WTC11 (cell line): ENCODE measurements at regions not wholly inside any gene's neighbourhood (a gene's known extent, or its start where the extent isn't known, plus 50 kb on each side); places are given as distances from the start of the nearest gene placed in this dataset.

Source experiments
- ATAC-seq: fragments of 200-7000 bp; cut with Tn5 transposase; 2 replicates; pipeline ENCODE4 v1.10.0; 2021; ENCODE audit warnings: mild to moderate bottlenecking, moderate library complexity
- CTCF ChIA-PET: fragments of 300-600 bp; sonication (Branson Sonifier 250); formaldehyde crosslinking; loops from one replicate; lab custom pipeline; 2021; ENCODE audit warnings: antibody characterized with exemption; lab: Charles Lee
- POLR2A ChIA-PET: fragments of 350-600 bp; sonication (Branson Sonifier 250); formaldehyde crosslinking; loops from one replicate; lab custom pipeline; 2021; ENCODE audit warnings: antibody characterized with exemption; lab: Charles Lee
- DNase-seq: peaks from one replicate; pipeline ENCODE4 v3.0.0; 2021; ENCODE audit warnings: low spot score
- H3K27ac Mint-ChIP-seq: 2 replicates; pipeline ENCODE4 v1.8.0; 2021; ENCODE audit warnings: mixed read lengths
- H3K27me3 Mint-ChIP-seq: 2 replicates; pipeline ENCODE4 v1.8.0; 2021; ENCODE audit warnings: low read depth, mild to moderate bottlenecking, moderate library complexity, mixed read lengths
- H3K36me3 Mint-ChIP-seq: 2 replicates; pipeline ENCODE4 v1.8.0; 2021; ENCODE audit warnings: mixed read lengths
- H3K4me1 Mint-ChIP-seq: 2 replicates; pipeline ENCODE4 v1.8.0; 2022; ENCODE audit warnings: mixed read lengths
- H3K4me3 Mint-ChIP-seq: 2 replicates; pipeline ENCODE4 v1.8.0; 2021; ENCODE audit warnings: mild to moderate bottlenecking, moderate library complexity, mixed read lengths
- H3K9me3 Mint-ChIP-seq: 2 replicates; pipeline ENCODE4 v1.8.0; 2021; ENCODE audit warnings: mixed read lengths
- EMX1 ChIP-seq: fragments of 250-450 bp; sonication (Bioruptor Pico); IDR thresholded peaks from 2 replicates; pipeline ENCODE4 v1.8.0; 2021; ENCODE audit warnings: mild to moderate bottlenecking
- FOXP1 ChIP-seq: sonication (generic); formaldehyde crosslinking; IDR thresholded peaks from 2 replicates; pipeline ENCODE4 v1.8.0; 2022; ENCODE audit warnings: missing genetic modification reagents, mild to moderate bottlenecking, moderate library complexity, borderline replicate concordance
- GRHL2 ChIP-seq: fragments of 250-450 bp; sonication (Bioruptor Pico); IDR thresholded peaks from 2 replicates; pipeline ENCODE4 v1.8.0; 2022; ENCODE audit warnings: mild to moderate bottlenecking, moderate library complexity; ENCODE audit not compliant: insufficient replicate concordance, severe bottlenecking
- IRF2 ChIP-seq: sonication (generic); formaldehyde crosslinking; IDR thresholded peaks from 2 replicates; pipeline ENCODE4 v1.8.0; 2022; ENCODE audit warnings: low read depth, missing genetic modification reagents, borderline replicate concordance
- JAZF1 ChIP-seq: fragments of 250-450 bp; sonication (Bioruptor Pico); IDR thresholded peaks from 2 replicates; pipeline ENCODE4 v1.9.0; 2021; ENCODE audit warnings: moderate library complexity, mild to moderate bottlenecking, inconsistent platforms
- NR3C1 ChIP-seq: sonication (generic); formaldehyde crosslinking; conservative IDR thresholded peaks from 2 replicates; pipeline ENCODE4 v1.8.1; 2023; ENCODE audit warnings: low read depth, mild to moderate bottlenecking, missing genetic modification reagents
- OVOL2 ChIP-seq: fragments of 250-450 bp; sonication (Bioruptor Pico); IDR thresholded peaks from 2 replicates; pipeline ENCODE4 v1.9.0; 2021; ENCODE audit warnings: mild to moderate bottlenecking, borderline replicate concordance
- RORB ChIP-seq: fragments of 250-450 bp; sonication (Bioruptor Pico); IDR thresholded peaks from 2 replicates; pipeline ENCODE4 v1.9.0; 2021; ENCODE audit warnings: mild to moderate bottlenecking
- SOX15 ChIP-seq: fragments of 250-450 bp; sonication (Bioruptor Pico); IDR thresholded peaks from 2 replicates; pipeline ENCODE4 v1.9.0; 2021; ENCODE audit warnings: mild to moderate bottlenecking
- TCF7 ChIP-seq: sonication (generic); formaldehyde crosslinking; IDR thresholded peaks from 2 replicates; pipeline ENCODE4 v1.8.0; 2022; ENCODE audit warnings: mild to moderate bottlenecking, low read depth, missing genetic modification reagents, moderate library complexity
- TEAD1 ChIP-seq: sonication (generic); formaldehyde crosslinking; IDR thresholded peaks from 2 replicates; pipeline ENCODE4 v1.8.0; 2022; ENCODE audit warnings: mild to moderate bottlenecking, missing genetic modification reagents
- TF ChIP-seq, protein P1 (sequence below): fragments of 250-450 bp; sonication (Bioruptor Pico); IDR thresholded peaks from 2 replicates; pipeline ENCODE4 v1.9.0; 2021; ENCODE audit warnings: mild to moderate bottlenecking
- TF ChIP-seq, protein P2 (sequence below): sonication (generic); formaldehyde crosslinking; IDR thresholded peaks from 2 replicates; pipeline ENCODE4 v1.8.1; 2022; ENCODE audit warnings: mild to moderate bottlenecking, missing genetic modification reagents, moderate library complexity, borderline replicate concordance
- TF ChIP-seq, protein P3 (sequence below): sonication (generic); formaldehyde crosslinking; IDR thresholded peaks from 2 replicates; pipeline ENCODE4 v1.8.1; 2023; ENCODE audit warnings: mild to moderate bottlenecking, missing genetic modification reagents, borderline replicate concordance
- TF ChIP-seq, protein P4 (sequence below): sonication (generic); formaldehyde crosslinking; IDR thresholded peaks from 2 replicates; pipeline ENCODE4 v1.8.0; 2023; ENCODE audit warnings: missing genetic modification reagents

DNA sequence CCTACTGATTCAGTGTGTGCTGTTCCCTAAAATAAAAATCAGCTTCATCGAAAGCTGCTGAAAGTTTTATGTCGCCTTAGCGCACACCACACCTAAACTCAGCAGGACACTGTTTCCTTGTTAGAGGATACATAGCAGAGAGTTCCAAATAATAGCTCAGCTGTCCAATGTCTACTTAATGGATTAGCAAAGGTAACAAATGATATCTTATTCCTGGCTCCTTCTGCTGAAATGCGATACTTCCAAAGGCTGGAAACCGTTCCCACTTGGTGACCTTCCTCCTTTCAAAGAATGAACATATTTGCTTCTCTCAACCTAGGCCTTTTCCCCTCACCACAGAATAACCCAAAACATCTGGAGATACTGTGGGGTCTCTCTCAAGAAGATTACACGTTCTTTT is 189.5 kb upstream of the GMDS start (continued):
- TF ChIP-seq, protein P1, sequence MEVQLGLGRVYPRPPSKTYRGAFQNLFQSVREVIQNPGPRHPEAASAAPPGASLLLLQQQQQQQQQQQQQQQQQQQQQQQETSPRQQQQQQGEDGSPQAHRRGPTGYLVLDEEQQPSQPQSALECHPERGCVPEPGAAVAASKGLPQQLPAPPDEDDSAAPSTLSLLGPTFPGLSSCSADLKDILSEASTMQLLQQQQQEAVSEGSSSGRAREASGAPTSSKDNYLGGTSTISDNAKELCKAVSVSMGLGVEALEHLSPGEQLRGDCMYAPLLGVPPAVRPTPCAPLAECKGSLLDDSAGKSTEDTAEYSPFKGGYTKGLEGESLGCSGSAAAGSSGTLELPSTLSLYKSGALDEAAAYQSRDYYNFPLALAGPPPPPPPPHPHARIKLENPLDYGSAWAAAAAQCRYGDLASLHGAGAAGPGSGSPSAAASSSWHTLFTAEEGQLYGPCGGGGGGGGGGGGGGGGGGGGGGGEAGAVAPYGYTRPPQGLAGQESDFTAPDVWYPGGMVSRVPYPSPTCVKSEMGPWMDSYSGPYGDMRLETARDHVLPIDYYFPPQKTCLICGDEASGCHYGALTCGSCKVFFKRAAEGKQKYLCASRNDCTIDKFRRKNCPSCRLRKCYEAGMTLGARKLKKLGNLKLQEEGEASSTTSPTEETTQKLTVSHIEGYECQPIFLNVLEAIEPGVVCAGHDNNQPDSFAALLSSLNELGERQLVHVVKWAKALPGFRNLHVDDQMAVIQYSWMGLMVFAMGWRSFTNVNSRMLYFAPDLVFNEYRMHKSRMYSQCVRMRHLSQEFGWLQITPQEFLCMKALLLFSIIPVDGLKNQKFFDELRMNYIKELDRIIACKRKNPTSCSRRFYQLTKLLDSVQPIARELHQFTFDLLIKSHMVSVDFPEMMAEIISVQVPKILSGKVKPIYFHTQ = no peak
- no peak for TF ChIP-seq JAZF1 (CRISPR knock-in tag)
- TF ChIP-seq, protein P2, sequence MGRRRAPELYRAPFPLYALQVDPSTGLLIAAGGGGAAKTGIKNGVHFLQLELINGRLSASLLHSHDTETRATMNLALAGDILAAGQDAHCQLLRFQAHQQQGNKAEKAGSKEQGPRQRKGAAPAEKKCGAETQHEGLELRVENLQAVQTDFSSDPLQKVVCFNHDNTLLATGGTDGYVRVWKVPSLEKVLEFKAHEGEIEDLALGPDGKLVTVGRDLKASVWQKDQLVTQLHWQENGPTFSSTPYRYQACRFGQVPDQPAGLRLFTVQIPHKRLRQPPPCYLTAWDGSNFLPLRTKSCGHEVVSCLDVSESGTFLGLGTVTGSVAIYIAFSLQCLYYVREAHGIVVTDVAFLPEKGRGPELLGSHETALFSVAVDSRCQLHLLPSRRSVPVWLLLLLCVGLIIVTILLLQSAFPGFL (CRISPR knock-in tag) = no peak
- TF ChIP-seq GRHL2 (CRISPR knock-in tag) = no peak
- TF ChIP-seq OVOL2 (CRISPR knock-in tag) = no peak
- TF ChIP-seq EMX1 (CRISPR knock-in tag) = no peak
- no peak for TF ChIP-seq FOXP1 (CRISPR knock-in tag)

DNA sequence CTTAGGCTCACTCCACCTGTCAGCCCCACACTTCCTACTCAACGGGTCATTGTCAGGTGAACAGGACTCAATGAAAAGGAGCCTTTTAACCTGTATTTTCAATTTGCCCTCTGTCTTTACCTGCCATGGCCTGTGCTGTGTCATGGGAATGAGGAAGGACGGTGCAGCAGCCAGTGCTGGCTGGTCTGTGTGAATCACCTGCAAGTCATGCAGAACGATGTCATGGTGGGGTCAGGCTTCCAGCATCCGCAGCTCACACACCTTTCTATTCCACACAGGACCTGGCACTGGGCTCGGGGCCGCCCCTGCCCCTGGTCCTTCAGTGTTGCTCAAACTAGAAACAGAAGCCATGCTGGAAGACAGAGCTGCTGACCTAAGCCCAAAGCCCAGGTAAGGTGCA is 188.7 kb upstream of the GMDS start:
- DNase-seq = no peak
- Mint-ChIP-seq H3K9me3 (no peaks in the 10 kb centered on the region), H3K4me3 (no peak overlapping the region), H3K36me3 (no peaks in the 10 kb centered on the region), H3K27me3 (no peaks in the 10 kb centered on the region), H3K4me1 (peaks cover under 1% of the 10 kb centered on the region), H3K27ac (no peak overlapping the region)
- POLR2A ChIA-PET = no interaction called here
- CTCF ChIA-PET = no interaction called here
- ATAC-seq = no peak
- TF ChIP-seq IRF2 (CRISPR knock-in tag) (no peak), NR3C1 (CRISPR knock-in tag) (no peak), SOX15 (CRISPR knock-in tag) (no peak), TEAD1 (no peak)
- TF ChIP-seq, protein P3, sequence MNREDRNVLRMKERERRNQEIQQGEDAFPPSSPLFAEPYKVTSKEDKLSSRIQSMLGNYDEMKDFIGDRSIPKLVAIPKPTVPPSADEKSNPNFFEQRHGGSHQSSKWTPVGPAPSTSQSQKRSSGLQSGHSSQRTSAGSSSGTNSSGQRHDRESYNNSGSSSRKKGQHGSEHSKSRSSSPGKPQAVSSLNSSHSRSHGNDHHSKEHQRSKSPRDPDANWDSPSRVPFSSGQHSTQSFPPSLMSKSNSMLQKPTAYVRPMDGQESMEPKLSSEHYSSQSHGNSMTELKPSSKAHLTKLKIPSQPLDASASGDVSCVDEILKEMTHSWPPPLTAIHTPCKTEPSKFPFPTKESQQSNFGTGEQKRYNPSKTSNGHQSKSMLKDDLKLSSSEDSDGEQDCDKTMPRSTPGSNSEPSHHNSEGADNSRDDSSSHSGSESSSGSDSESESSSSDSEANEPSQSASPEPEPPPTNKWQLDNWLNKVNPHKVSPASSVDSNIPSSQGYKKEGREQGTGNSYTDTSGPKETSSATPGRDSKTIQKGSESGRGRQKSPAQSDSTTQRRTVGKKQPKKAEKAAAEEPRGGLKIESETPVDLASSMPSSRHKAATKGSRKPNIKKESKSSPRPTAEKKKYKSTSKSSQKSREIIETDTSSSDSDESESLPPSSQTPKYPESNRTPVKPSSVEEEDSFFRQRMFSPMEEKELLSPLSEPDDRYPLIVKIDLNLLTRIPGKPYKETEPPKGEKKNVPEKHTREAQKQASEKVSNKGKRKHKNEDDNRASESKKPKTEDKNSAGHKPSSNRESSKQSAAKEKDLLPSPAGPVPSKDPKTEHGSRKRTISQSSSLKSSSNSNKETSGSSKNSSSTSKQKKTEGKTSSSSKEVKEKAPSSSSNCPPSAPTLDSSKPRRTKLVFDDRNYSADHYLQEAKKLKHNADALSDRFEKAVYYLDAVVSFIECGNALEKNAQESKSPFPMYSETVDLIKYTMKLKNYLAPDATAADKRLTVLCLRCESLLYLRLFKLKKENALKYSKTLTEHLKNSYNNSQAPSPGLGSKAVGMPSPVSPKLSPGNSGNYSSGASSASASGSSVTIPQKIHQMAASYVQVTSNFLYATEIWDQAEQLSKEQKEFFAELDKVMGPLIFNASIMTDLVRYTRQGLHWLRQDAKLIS (CRISPR knock-in tag) = no peak
- TF ChIP-seq, protein P4, sequence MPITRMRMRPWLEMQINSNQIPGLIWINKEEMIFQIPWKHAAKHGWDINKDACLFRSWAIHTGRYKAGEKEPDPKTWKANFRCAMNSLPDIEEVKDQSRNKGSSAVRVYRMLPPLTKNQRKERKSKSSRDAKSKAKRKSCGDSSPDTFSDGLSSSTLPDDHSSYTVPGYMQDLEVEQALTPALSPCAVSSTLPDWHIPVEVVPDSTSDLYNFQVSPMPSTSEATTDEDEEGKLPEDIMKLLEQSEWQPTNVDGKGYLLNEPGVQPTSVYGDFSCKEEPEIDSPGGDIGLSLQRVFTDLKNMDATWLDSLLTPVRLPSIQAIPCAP (CRISPR knock-in tag) = no peak

DNA sequence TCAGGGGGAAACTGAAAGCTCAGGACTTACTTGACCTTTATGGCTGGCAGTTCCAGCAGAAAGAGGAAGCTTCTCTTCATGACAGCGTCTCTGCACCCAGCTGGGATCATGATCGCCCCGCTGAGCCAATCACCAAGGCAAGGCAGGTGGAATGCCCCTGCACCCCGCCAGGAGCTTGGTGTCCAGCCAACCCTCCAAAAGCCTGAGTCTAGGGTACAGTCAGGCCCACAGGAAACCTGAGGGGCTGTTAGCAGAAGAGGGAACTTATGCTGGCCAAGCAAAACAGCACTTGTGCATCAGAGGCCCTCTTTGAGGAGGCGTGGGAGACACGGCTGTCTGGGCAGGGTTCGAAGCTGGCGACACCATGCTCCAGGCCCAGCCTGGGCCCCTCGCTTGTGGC is 188.3 kb upstream of the GMDS start:
- DNase-seq = no peak
- TF ChIP-seq RORB (CRISPR knock-in tag) (no peak), TCF7 (no peak)
- TF ChIP-seq, all 79 proteins: peak for 0
- H3K4me1 Mint-ChIP-seq = no peaks in the 10 kb centered on the region
- CTCF ChIA-PET = no interaction called here
- ATAC-seq = no peak
- no peak overlapping the region for H3K27ac Mint-ChIP-seq
- no peaks in the 10 kb centered on the region for H3K9me3 Mint-ChIP-seq
- POLR2A ChIA-PET = no interaction called here
- H3K4me3 Mint-ChIP-seq = no peak overlapping the region
- H3K36me3 Mint-ChIP-seq = no peaks in the 10 kb centered on the region
- no peaks in the 10 kb centered on the region for H3K27me3 Mint-ChIP-seq
